ENCODE measurements at regions not wholly inside any gene's neighbourhood (a gene's known extent, or its start where the extent isn't known, plus 50 kb on each side); places are given as distances from the start of the nearest gene placed in this dataset.
"Not testable (repeated sequence)": the region's sequence is repeated elsewhere in the genome, so short reads cannot be mapped to it uniquely, and the experiment has no call there.

- DNase-seq = no peak
Measured at GRCh38 chr12:97616946-97617345, 154.3 kb downstream of the RMST start.

- DNase-seq = no peak
Measured at GRCh38 chr12:97628962-97629361, 166.4 kb downstream of the RMST start.

GRCh38 chr12:97629382-97629781 lies 166.8 kb downstream of the RMST start:
- DNase-seq = no peak

- no peak for DNase-seq
Measured at GRCh38 chr12:97630356-97630755, 167.8 kb downstream of the RMST start.

GRCh38 chr12:97630875-97631274 lies 168.3 kb downstream of the RMST start:
- no peak for DNase-seq

- no peak for DNase-seq
Measured at GRCh38 chr12:97637770-97638169, 175.2 kb downstream of the RMST start.

- DNase-seq = peak; percentile 55
Measured at GRCh38 chr12:97638739-97639138, 176.1 kb downstream of the RMST start.

- DNase-seq = no peak
Measured at GRCh38 chr12:97639702-97640101, 177.1 kb downstream of the RMST start.

- no peak for DNase-seq
Measured at GRCh38 chr12:97640826-97641225, 178.2 kb downstream of the RMST start.

- DNase-seq = no peak
Measured at GRCh38 chr12:97642911-97643310, 180.3 kb downstream of the RMST start.

GRCh38 chr12:97643924-97644323 lies 181.3 kb downstream of the RMST start:
- no peak for DNase-seq

GRCh38 chr12:97645726-97646125 lies 183.1 kb downstream of the RMST start:
- no peak for DNase-seq

- DNase-seq = no peak
Measured at GRCh38 chr12:97647142-97647541, 184.5 kb downstream of the RMST start.

GRCh38 chr12:97650242-97650641 lies 187.6 kb downstream of the RMST start:
- no peak for DNase-seq

GRCh38 chr12:97656548-97656947 lies 193.9 kb downstream of the RMST start:
- not testable (repeated sequence) for DNase-seq

- no peak for DNase-seq
Measured at GRCh38 chr12:97659117-97659880, 196.7 kb downstream of the RMST start.

- no peak for DNase-seq
Measured at GRCh38 chr12:97666263-97666662, 203.7 kb downstream of the RMST start.

GRCh38 chr12:97672870-97673269 lies 210.3 kb downstream of the RMST start:
- no peak for DNase-seq

- DNase-seq = no peak
Measured at GRCh38 chr12:97680751-97681150, 218.1 kb downstream of the RMST start.

- no peak for DNase-seq
Measured at GRCh38 chr12:97681612-97682504, 219.3 kb downstream of the RMST start.

- no peak for DNase-seq
Measured at GRCh38 chr12:97685360-97685759, 222.8 kb downstream of the RMST start.

GRCh38 chr12:97701901-97702300 lies 239.3 kb downstream of the RMST start:
- no peak for DNase-seq

- no peak for DNase-seq
Measured at GRCh38 chr12:97711392-97711791, 248.8 kb downstream of the RMST start.

GRCh38 chr12:97713270-97713669 lies 250.7 kb downstream of the RMST start:
- DNase-seq = no peak

Measured in NCI-H1417 treated with DMSO at 0.1 percent for 48 hours (cell line).